ENCODE measurements at regions not wholly inside any gene's neighbourhood (a gene's known extent, or its start where the extent isn't known, plus 50 kb on each side); places are given as distances from the start of the nearest gene placed in this dataset.
"Not testable (repeated sequence)": the region's sequence is repeated elsewhere in the genome, so short reads cannot be mapped to it uniquely, and the experiment has no call there.

GRCh38 chr13:87376081-87376480, 295.1 kb upstream of the SLITRK5 start:
- DNase-seq: no peak

- no peak for DNase-seq
Observed at GRCh38 chr13:87384099-87384498, 287.1 kb upstream of the SLITRK5 start.

- no peak for DNase-seq
Observed at GRCh38 chr13:87393358-87393757, 277.8 kb upstream of the SLITRK5 start.

- no peak for DNase-seq
Observed at GRCh38 chr13:87398047-87398446, 273.1 kb upstream of the SLITRK5 start.

GRCh38 chr13:87403748-87404432, 267.3 kb upstream of the SLITRK5 start:
- DNase-seq: no peak

GRCh38 chr13:87426742-87427141, 244.4 kb upstream of the SLITRK5 start:
- no peak for DNase-seq

- no peak for DNase-seq
Observed at GRCh38 chr13:87444135-87444534, 227.0 kb upstream of the SLITRK5 start.

- no peak for DNase-seq
Observed at GRCh38 chr13:87452281-87452680, 218.9 kb upstream of the SLITRK5 start.

GRCh38 chr13:87453244-87453643, 217.9 kb upstream of the SLITRK5 start:
- DNase-seq: no peak

GRCh38 chr13:87459419-87459818, 211.8 kb upstream of the SLITRK5 start:
- DNase-seq: no peak

GRCh38 chr13:87497426-87497825, 173.7 kb upstream of the SLITRK5 start:
- no peak for DNase-seq

GRCh38 chr13:87498681-87499080, 172.5 kb upstream of the SLITRK5 start:
- no peak for DNase-seq

GRCh38 chr13:87524775-87525174, 146.4 kb upstream of the SLITRK5 start:
- DNase-seq: no peak

GRCh38 chr13:87533776-87534175, 137.4 kb upstream of the SLITRK5 start:
- no peak for DNase-seq

- no peak for DNase-seq
Observed at GRCh38 chr13:87535911-87536310, 135.3 kb upstream of the SLITRK5 start.

GRCh38 chr13:87536499-87536898, 134.7 kb upstream of the SLITRK5 start:
- DNase-seq: no peak

- no peak for DNase-seq
Observed at GRCh38 chr13:87536899-87537298, 134.3 kb upstream of the SLITRK5 start.

- no peak for DNase-seq
Observed at GRCh38 chr13:87537951-87538350, 133.2 kb upstream of the SLITRK5 start.

- no peak for DNase-seq
Observed at GRCh38 chr13:87538366-87539052, 132.7 kb upstream of the SLITRK5 start.

GRCh38 chr13:87553142-87553541, 118.0 kb upstream of the SLITRK5 start:
- no peak for DNase-seq

- no peak for DNase-seq
Observed at GRCh38 chr13:87554045-87554444, 117.1 kb upstream of the SLITRK5 start.

GRCh38 chr13:87557788-87558187, 113.4 kb upstream of the SLITRK5 start:
- no peak for DNase-seq

- DNase-seq: not testable (repeated sequence)
Observed at GRCh38 chr13:87561580-87561979, 109.6 kb upstream of the SLITRK5 start.

- DNase-seq: no peak
Observed at GRCh38 chr13:87570669-87571068, 100.5 kb upstream of the SLITRK5 start.

GRCh38 chr13:87582399-87582798, 88.8 kb upstream of the SLITRK5 start:
- no peak for DNase-seq

Measured in midbrain (tissue), 1 donor.